ENCODE measurements at regions not wholly inside any gene's neighbourhood (a gene's known extent, or its start where the extent isn't known, plus 50 kb on each side); places are given as distances from the start of the nearest gene placed in this dataset.

DNA sequence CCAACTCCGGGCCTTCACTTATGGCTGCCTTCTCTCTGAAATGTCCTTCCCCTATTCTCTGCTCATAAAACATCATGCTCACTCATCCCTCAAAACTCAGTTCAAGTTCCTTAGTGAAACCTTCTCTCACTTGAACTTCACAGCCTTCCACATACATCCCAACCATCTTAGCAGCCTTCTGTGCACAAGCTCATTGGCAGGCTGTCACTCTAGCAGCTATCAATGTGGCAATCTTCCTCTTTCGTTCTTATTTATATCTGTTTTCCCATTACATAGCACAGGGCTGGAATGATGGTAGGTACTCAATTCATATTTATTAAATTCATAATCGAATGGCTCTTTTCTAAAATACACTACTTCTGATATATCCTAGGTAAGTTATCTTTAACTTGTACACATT is 66.4 kb upstream of the MCTP2 start:
- Histone ChIP-seq H3K36me3 (no peaks in the 10 kb centered on the region), H3K4me3 (no peak overlapping the region), H3K9me3 (no peaks in the 10 kb centered on the region), H3K4me1 (peaks cover 0 to 10% (median 0%) of the 10 kb centered on the region in 6 donors), H3K27ac (no peak overlapping the region), H3K27me3 (replicated peaks in 1 of 7) (no peaks in the 10 kb centered on the region)
- TF ChIP-seq, protein P1, sequence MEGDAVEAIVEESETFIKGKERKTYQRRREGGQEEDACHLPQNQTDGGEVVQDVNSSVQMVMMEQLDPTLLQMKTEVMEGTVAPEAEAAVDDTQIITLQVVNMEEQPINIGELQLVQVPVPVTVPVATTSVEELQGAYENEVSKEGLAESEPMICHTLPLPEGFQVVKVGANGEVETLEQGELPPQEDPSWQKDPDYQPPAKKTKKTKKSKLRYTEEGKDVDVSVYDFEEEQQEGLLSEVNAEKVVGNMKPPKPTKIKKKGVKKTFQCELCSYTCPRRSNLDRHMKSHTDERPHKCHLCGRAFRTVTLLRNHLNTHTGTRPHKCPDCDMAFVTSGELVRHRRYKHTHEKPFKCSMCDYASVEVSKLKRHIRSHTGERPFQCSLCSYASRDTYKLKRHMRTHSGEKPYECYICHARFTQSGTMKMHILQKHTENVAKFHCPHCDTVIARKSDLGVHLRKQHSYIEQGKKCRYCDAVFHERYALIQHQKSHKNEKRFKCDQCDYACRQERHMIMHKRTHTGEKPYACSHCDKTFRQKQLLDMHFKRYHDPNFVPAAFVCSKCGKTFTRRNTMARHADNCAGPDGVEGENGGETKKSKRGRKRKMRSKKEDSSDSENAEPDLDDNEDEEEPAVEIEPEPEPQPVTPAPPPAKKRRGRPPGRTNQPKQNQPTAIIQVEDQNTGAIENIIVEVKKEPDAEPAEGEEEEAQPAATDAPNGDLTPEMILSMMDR (IDR thresholded peaks at IDR 0.05 in 8 of 11, conservative IDR thresholded peaks at IDR 0.05 in 3 of 11), result no peak
- TF ChIP-seq POLR2A (IDR thresholded peaks at IDR 0.05) (no peak), POLR2AphosphoS5 (IDR thresholded peaks at IDR 0.05) (no peak)
- intact Hi-C loops (cut with DNase I; ENCODE audit: low total_unique reads), result loop anchor here (2.0 kb wide), 1 partner anchor 160 kb away; no protein-coding TSS in a partner anchor
- DNase-seq, result no peak
- 69 to 82% (median 79%) methylated on average over 3 of the region's 3 CpGs for WGBS, 5 donors

- intact Hi-C loops (cut with DNase I; ENCODE audit: low total_unique reads), result loop anchor here (2.0 kb wide), 1 partner anchor 160 kb away; no protein-coding TSS in a partner anchor
- no peak for DNase-seq
- no peaks in the 10 kb centered on the region for H3K9me3 ChIP-seq
- 46 to 54% (median 51%) methylated on average over 10 of the region's 10 CpGs for WGBS, 5 donors
- H3K4me3 ChIP-seq, result no peak overlapping the region
- H3K36me3 ChIP-seq, result no peaks in the 10 kb centered on the region
- no peak overlapping the region for H3K27ac ChIP-seq
- H3K27me3 ChIP-seq (replicated peaks in 1 of 7), result no peaks in the 10 kb centered on the region
- TF ChIP-seq POLR2A (IDR thresholded peaks at IDR 0.05) (no peak), POLR2AphosphoS5 (IDR thresholded peaks at IDR 0.05) (peak in 1 of 3 donors; percentile 8)
- TF ChIP-seq, protein P1 (IDR thresholded peaks at IDR 0.05 in 8 of 11, conservative IDR thresholded peaks at IDR 0.05 in 3 of 11), result peak; percentile 70 to 90 (median 86)
- H3K4me1 ChIP-seq, result peaks cover 0 to 10% (median 0%) of the 10 kb centered on the region in 6 donors
Measured at GRCh38 chr15:94164202-94164807, 67.1 kb upstream of the MCTP2 start.

GRCh38 chr15:94162939-94163338 is 68.4 kb upstream of the MCTP2 start:
- intact Hi-C loops (cut with DNase I; ENCODE audit: low total_unique reads), result no loop called here
- no peaks in the 10 kb centered on the region for H3K36me3 ChIP-seq
- H3K4me3 ChIP-seq, result no peak overlapping the region
- no peaks in the 10 kb centered on the region for H3K9me3 ChIP-seq
- H3K4me1 ChIP-seq, result peaks cover 0 to 10% (median 0%) of the 10 kb centered on the region in 6 donors
- H3K27ac ChIP-seq, result no peak overlapping the region
- 87 to 96% (median 94%) methylated on average over 5 of the region's 5 CpGs for WGBS, 5 donors
- no peak for TF ChIP-seq POLR2AphosphoS5 (IDR thresholded peaks at IDR 0.05)
- TF ChIP-seq POLR2A (IDR thresholded peaks at IDR 0.05), result no peak
- H3K27me3 ChIP-seq (replicated peaks in 1 of 7), result no peaks in the 10 kb centered on the region
- DNase-seq, result no peak

- TF ChIP-seq, protein P1 (IDR thresholded peaks at IDR 0.05 in 8 of 11, conservative IDR thresholded peaks at IDR 0.05 in 3 of 11), result no peak
- TF ChIP-seq POLR2AphosphoS5 (IDR thresholded peaks at IDR 0.05) (no peak), POLR2A (IDR thresholded peaks at IDR 0.05) (no peak)
- Histone ChIP-seq H3K4me1 (no peaks in the 10 kb centered on the region), H3K27ac (no peak overlapping the region), H3K27me3 (replicated peaks in 1 of 7) (no peaks in the 10 kb centered on the region), H3K36me3 (no peaks in the 10 kb centered on the region), H3K9me3 (peaks cover 0 to 3% (median 0%) of the 10 kb centered on the region in 8 donors), H3K4me3 (no peak overlapping the region)
- DNase-seq, result no peak
- intact Hi-C loops (cut with DNase I; ENCODE audit: low total_unique reads), result no loop called here
- 78 to 92% (median 83%) methylated on average over 3 of the region's 3 CpGs for WGBS, 5 donors
Measured at GRCh38 chr15:94154255-94154654, 77.1 kb upstream of the MCTP2 start.

Data from spleen (tissue), 11 donors.